K562 (cell line): ENCODE measurements at regions not wholly inside any gene's neighbourhood (a gene's known extent, or its start where the extent isn't known, plus 50 kb on each side); places are given as distances from the start of the nearest gene placed in this dataset.
A peak's percentile ranks its signal among the peaks of the same experiment; 100 is the strongest.

Experiments
- ATAC-seq: fragments of 200-7000 bp; cut with Tn5 transposase; 3 replicates; pipeline ENCODE4 v1.9.1; 2020; ENCODE audit warnings: moderate library complexity
- BruUV-seq: library from RNA; stranded (reverse); fragments of 400-500 nt; replicated peaks from 2 replicates; lab custom pipeline; 2021; lab: Mats Ljungman, UMichigan
- CTCF ChIA-PET: fragments of 300-600 bp; formaldehyde crosslinking; extraction: SDS; loops from one replicate; lab custom pipeline; 2021; ENCODE audit warnings: low intra/inter-chr PET ratio; lab: Yijun Ruan, JAX
- POLR2A ChIA-PET: fragments of 300-600, 350-650 bp; sonication (Branson Sonifier 250); formaldehyde crosslinking; extraction: SDS; loops from one replicate; lab custom pipeline; 2021; ENCODE audit warnings: antibody characterized with exemption, inconsistent platforms; lab: Yijun Ruan, JAX
- DNase-seq, 4 experiments: peaks; one replicate each; pipeline versions ENCODE4 v3.0.0 to v3.0.0-alpha.2; 2011 to 2018; ENCODE audit warnings: low spot score in 3 of 4, mixed read lengths in 3 of 4; ENCODE audit errors: extremely low read depth in 1 of 4
- FAIRE-seq: peaks from 2 replicates; lab custom pipeline; 2011; peaks lifted over from hg19 to GRCh38; lab: Jason Lieb, UNC
- H2AFZ ChIP-seq: 2 replicates; pipeline ENCODE4 v1.6.0; 2011; ENCODE audit warnings: low read depth, low read length, control low read depth, inconsistent platforms
- H3K27ac ChIP-seq: fragments of 200-600 bp; 3 replicates; pipeline ENCODE4 v1.8.0; 2011; ENCODE audit warnings: low read depth, mild to moderate bottlenecking, control low read depth, inconsistent platforms, low read length, moderate library complexity, mixed read lengths; ENCODE audit errors: extremely low read depth
- H3K27me3 ChIP-seq, 2 experiments: fragments of 300-600 bp in 1 of 2; 2 replicates in 1 of 2; 3 replicates in 1 of 2; pipeline versions ENCODE4 v1.6.0 to v1.8.0; 2011; ENCODE audit warnings: inconsistent platforms in 2 of 2, low read length in 2 of 2, mild to moderate bottlenecking in 1 of 2, mixed read lengths in 1 of 2, moderate library complexity in 1 of 2; ENCODE audit not compliant: control insufficient read depth in 2 of 2, insufficient read depth in 2 of 2
- H3K36me3 ChIP-seq: fragments of 300-600 bp; 3 replicates; pipeline ENCODE4 v1.8.0; 2011; ENCODE audit warnings: mild to moderate bottlenecking, low read length, inconsistent platforms; ENCODE audit not compliant: control insufficient read depth, insufficient read depth
- H3K4me1 ChIP-seq, 2 experiments: fragments of 200-600 bp in 1 of 2; replicated peaks in 1 of 2; 2 replicates in 1 of 2; 3 replicates in 1 of 2; pipeline versions ENCODE4 v1.5.1 to v1.8.0; 2011; ENCODE audit warnings: inconsistent platforms in 2 of 2, low read length in 2 of 2, mild to moderate bottlenecking in 1 of 2, mixed read lengths in 1 of 2, moderate library complexity in 1 of 2; ENCODE audit not compliant: control insufficient read depth in 2 of 2, insufficient read depth in 2 of 2
- H3K4me2 ChIP-seq: 2 replicates; pipeline ENCODE4 v1.6.1; 2011; ENCODE audit warnings: low read length, control low read depth, inconsistent platforms, mixed read lengths; ENCODE audit not compliant: insufficient read depth
- H3K4me3 ChIP-seq: fragments of 200-600 bp; sonication (generic), shearing (Covaris generic); 2 replicates; pipeline ENCODE4 v1.5.1; 2016; ENCODE audit warnings: control low read depth, inconsistent platforms
- H3K79me2 ChIP-seq: fragments of 200-600 bp; 3 replicates; pipeline ENCODE4 v1.8.0; 2011; ENCODE audit warnings: low read length, inconsistent platforms; ENCODE audit not compliant: control insufficient read depth, insufficient read depth
- H3K9ac ChIP-seq, 2 experiments: 2 replicates each; pipeline versions ENCODE4 v1.6.0 to v1.6.1; 2011; ENCODE audit warnings: low read depth in 2 of 2, low read length in 2 of 2, control low read depth in 1 of 2, inconsistent platforms in 1 of 2, mild to moderate bottlenecking in 1 of 2, mixed read lengths in 1 of 2; ENCODE audit not compliant: insufficient read depth in 1 of 2
- H3K9me1 ChIP-seq: one replicate; pipeline ENCODE4 v1.6.0; 2011; ENCODE audit warnings: inconsistent platforms, mild to moderate bottlenecking, low read length, moderate library complexity; ENCODE audit not compliant: control insufficient read depth, insufficient read depth
- H3K9me3 ChIP-seq: replicated peaks from 2 replicates; pipeline ENCODE4 v1.5.1; 2011; ENCODE audit warnings: low read depth, low read length, inconsistent platforms; ENCODE audit not compliant: control insufficient read depth, insufficient read depth
- H4K20me1 ChIP-seq: replicated peaks from 2 replicates; pipeline ENCODE4 v1.6.1; 2011; ENCODE audit warnings: low read length, inconsistent platforms, mixed read lengths; ENCODE audit not compliant: control insufficient read depth, insufficient read depth
- DPF2 ChIP-seq: fragments of 450-650 bp; IDR thresholded peaks from 2 replicates; pipeline ENCODE4 v1.6.1; 2016
- NFE2 ChIP-seq: IDR thresholded peaks from 2 replicates; pipeline ENCODE4 v1.6.1; 2014; ENCODE audit warnings: antibody characterized with exemption, low read depth
- NFIX ChIP-seq: fragments of 250-450 bp; sonication (Bioruptor Pico); IDR thresholded peaks from 2 replicates; pipeline ENCODE4 v1.4.0; 2020; ENCODE audit warnings: low read depth, mild to moderate bottlenecking, moderate library complexity
- SMARCE1 ChIP-seq: fragments of 450-650 bp; IDR thresholded peaks from 2 replicates; pipeline ENCODE4 v1.7.1; 2016; ENCODE audit warnings: mild to moderate bottlenecking
- WGBS: fragments of 100-300 bp; shearing (Covaris generic); methylation state at CpG from one replicate; pipeline ENCODE4 v1.1.6; 2016; ENCODE audit warnings: low coverage, mixed read lengths; ENCODE audit not compliant: insufficient coverage; ENCODE audit errors: missing lambda C conversion rate; 5-methylcytosine and 5-hydroxymethylcytosine counted together
- in situ Hi-C: fragments of 300-500 bp; cut with MboI; formaldehyde crosslinking; loops from 4 replicates; pipeline ENCODE4 v1.15.0; 2018; ENCODE audit warnings: inconsistent platforms, mixed read lengths
- intact Hi-C: fragments of 100-400 bp; cut with micrococcal nuclease; formaldehyde crosslinking; loops from 2 replicates; pipeline ENCODE4 v1.14.2; 2022
- TF ChIP-seq, protein P1 (sequence below): sonication (generic); formaldehyde crosslinking; IDR thresholded peaks from 2 replicates; pipeline ENCODE4 v1.8.0; 2022; ENCODE audit warnings: missing genetic modification reagents, mild to moderate bottlenecking, moderate library complexity, borderline replicate concordance
- TF ChIP-seq, protein P2 (sequence below): IDR thresholded peaks from 2 replicates; pipeline ENCODE4 v1.6.1; 2016; ENCODE audit warnings: missing genetic modification characterization, missing compliant biosample characterization
- TF ChIP-seq, protein P3 (sequence below), 2 experiments: fragments of 450-650 bp; IDR thresholded peaks; 2 replicates each; pipeline ENCODE4 v1.6.1; 2018; ENCODE audit warnings: mild to moderate bottlenecking in 2 of 2, low read depth in 1 of 2; ENCODE audit not compliant: partially characterized antibody in 2 of 2

DNA sequence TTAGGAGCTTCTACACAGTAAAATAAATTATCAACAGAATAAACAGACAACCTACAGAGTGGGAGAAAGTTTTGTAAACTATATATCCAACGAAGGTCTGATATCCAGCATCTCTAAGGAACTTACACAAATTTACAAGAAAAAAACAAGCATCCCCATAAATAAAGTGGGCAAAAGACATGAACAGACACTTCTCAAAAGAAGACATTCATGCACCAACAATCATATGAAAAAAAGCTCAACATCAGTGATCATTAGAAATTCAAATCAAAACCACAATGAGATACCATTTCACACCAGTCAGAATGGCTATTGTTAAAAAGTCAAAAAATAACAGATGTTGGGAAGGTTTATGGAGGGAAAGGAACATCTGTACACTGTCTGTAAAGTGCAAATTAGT is 526.4 kb upstream of the CAMK1G start:
- H3K4me2 ChIP-seq: no peak overlapping the region
- H3K79me2 ChIP-seq: no peaks in the 10 kb centered on the region
- H3K9me1 ChIP-seq: no peaks in the 10 kb centered on the region
- ChIA-PET POLR2A (no interaction called here), CTCF (no interaction called here)
- no peak for TF ChIP-seq NFE2
- TF ChIP-seq, protein P1, sequence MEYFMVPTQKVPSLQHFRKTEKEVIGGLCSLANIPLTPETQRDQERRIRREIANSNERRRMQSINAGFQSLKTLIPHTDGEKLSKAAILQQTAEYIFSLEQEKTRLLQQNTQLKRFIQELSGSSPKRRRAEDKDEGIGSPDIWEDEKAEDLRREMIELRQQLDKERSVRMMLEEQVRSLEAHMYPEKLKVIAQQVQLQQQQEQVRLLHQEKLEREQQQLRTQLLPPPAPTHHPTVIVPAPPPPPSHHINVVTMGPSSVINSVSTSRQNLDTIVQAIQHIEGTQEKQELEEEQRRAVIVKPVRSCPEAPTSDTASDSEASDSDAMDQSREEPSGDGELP (CRISPR knock-in tag): no peak
- TF ChIP-seq, protein P2, sequence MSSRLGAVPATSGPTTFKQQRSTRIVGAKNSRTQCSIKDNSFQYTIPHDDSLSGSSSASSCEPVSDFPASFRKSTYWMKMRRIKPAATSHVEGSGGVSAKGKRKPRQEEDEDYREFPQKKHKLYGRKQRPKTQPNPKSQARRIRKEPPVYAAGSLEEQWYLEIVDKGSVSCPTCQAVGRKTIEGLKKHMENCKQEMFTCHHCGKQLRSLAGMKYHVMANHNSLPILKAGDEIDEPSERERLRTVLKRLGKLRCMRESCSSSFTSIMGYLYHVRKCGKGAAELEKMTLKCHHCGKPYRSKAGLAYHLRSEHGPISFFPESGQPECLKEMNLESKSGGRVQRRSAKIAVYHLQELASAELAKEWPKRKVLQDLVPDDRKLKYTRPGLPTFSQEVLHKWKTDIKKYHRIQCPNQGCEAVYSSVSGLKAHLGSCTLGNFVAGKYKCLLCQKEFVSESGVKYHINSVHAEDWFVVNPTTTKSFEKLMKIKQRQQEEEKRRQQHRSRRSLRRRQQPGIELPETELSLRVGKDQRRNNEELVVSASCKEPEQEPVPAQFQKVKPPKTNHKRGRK (tag): no peak
- TF ChIP-seq SMARCE1: no peak
- no peak for TF ChIP-seq DPF2
- TF ChIP-seq, protein P3, sequence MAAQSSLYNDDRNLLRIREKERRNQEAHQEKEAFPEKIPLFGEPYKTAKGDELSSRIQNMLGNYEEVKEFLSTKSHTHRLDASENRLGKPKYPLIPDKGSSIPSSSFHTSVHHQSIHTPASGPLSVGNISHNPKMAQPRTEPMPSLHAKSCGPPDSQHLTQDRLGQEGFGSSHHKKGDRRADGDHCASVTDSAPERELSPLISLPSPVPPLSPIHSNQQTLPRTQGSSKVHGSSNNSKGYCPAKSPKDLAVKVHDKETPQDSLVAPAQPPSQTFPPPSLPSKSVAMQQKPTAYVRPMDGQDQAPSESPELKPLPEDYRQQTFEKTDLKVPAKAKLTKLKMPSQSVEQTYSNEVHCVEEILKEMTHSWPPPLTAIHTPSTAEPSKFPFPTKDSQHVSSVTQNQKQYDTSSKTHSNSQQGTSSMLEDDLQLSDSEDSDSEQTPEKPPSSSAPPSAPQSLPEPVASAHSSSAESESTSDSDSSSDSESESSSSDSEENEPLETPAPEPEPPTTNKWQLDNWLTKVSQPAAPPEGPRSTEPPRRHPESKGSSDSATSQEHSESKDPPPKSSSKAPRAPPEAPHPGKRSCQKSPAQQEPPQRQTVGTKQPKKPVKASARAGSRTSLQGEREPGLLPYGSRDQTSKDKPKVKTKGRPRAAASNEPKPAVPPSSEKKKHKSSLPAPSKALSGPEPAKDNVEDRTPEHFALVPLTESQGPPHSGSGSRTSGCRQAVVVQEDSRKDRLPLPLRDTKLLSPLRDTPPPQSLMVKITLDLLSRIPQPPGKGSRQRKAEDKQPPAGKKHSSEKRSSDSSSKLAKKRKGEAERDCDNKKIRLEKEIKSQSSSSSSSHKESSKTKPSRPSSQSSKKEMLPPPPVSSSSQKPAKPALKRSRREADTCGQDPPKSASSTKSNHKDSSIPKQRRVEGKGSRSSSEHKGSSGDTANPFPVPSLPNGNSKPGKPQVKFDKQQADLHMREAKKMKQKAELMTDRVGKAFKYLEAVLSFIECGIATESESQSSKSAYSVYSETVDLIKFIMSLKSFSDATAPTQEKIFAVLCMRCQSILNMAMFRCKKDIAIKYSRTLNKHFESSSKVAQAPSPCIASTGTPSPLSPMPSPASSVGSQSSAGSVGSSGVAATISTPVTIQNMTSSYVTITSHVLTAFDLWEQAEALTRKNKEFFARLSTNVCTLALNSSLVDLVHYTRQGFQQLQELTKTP (IDR thresholded peaks at IDR 0.05; ENCODE audit: low read depth in 1 of 2, partially characterized antibody in 2 of 2): peak in 1 of 2 experiments; percentile 91
- TF ChIP-seq NFIX (CRISPR knock-in tag): no peak
- no peaks in the 10 kb centered on the region for H3K27me3 ChIP-seq
- no peak overlapping the region for H2AFZ ChIP-seq
- no peaks in the 10 kb centered on the region for H3K4me1 ChIP-seq
- no peak for FAIRE-seq
- no peaks in the 10 kb centered on the region for H3K9me3 ChIP-seq
- DNase-seq: no peak
- no peaks in the 10 kb centered on the region for H4K20me1 ChIP-seq
- no TSS peak for BruUV-seq
- H3K4me3 ChIP-seq: no peak overlapping the region
- H3K36me3 ChIP-seq: no peaks in the 10 kb centered on the region
- WGBS: 4% methylated on average over 1 of the region's 1 CpG
- intact Hi-C loops (no loop called here), in situ Hi-C loops (no loop called here)
- ATAC-seq: no peak
- H3K9ac ChIP-seq: no peak overlapping the region
- no peak overlapping the region for H3K27ac ChIP-seq
